IMR-90 (cell line): ENCODE measurements at regions not wholly inside any gene's neighbourhood (a gene's known extent, or its start where the extent isn't known, plus 50 kb on each side); places are given as distances from the start of the nearest gene placed in this dataset.
A peak's percentile ranks its signal among the peaks of the same experiment; 100 is the strongest.

Experiments used
- ATAC-seq: fragments of 200-7000 bp; cut with Tn5 transposase; 2 replicates; pipeline ENCODE4 v1.9.1; 2020; ENCODE audit warnings: low read depth, mild to moderate bottlenecking, moderate library complexity
- BruUV-seq: library from RNA; stranded (reverse); fragments of 400-500 nt; replicated peaks from 2 replicates; lab custom pipeline; 2021; lab: Mats Ljungman, UMichigan
- CTCF ChIA-PET: fragments of 300-600 bp; formaldehyde crosslinking; extraction: SDS; loops from one replicate; lab custom pipeline; 2021; ENCODE audit warnings: antibody characterized with exemption; lab: Yijun Ruan, JAX
- POLR2A ChIA-PET: fragments of 300-600 bp; sonication (Branson Sonifier 250); formaldehyde crosslinking; loops from one replicate; lab custom pipeline; 2022; ENCODE audit warnings: antibody characterized with exemption; ENCODE audit not compliant: unreplicated experiment; lab: Charles Lee
- DNase-seq: peaks from one replicate; pipeline ENCODE4 v3.0.0; 2013
- H2AFZ ChIP-seq: replicated peaks from 2 replicates; pipeline ENCODE3; 2013; ENCODE audit warnings: low read length, mild to moderate bottlenecking; ENCODE audit not compliant: poor library complexity
- H2AK5ac ChIP-seq: 2 replicates; pipeline ENCODE4 v1.6.1; 2013; ENCODE audit warnings: low read depth, low read length, inconsistent platforms
- H2AK9ac ChIP-seq: replicated peaks from 2 replicates; pipeline ENCODE3; 2013; ENCODE audit warnings: mild to moderate bottlenecking, low read depth, low read length, moderate library complexity; ENCODE audit not compliant: poor library complexity
- H2BK120ac ChIP-seq: 2 replicates; pipeline ENCODE4 v1.6.1; 2013; ENCODE audit warnings: low read depth, low read length, inconsistent platforms
- H2BK15ac ChIP-seq: 3 replicates; pipeline ENCODE4 v1.6.1; 2013; ENCODE audit warnings: low read depth, low read length, inconsistent platforms
- H2BK20ac ChIP-seq: 2 replicates; pipeline ENCODE4 v1.6.1; 2013; ENCODE audit warnings: low read depth, mild to moderate bottlenecking, inconsistent platforms, low read length, moderate library complexity
- H2BK5ac ChIP-seq: 2 replicates; pipeline ENCODE4 v1.6.1; 2013; ENCODE audit warnings: mild to moderate bottlenecking, low read depth, low read length, inconsistent platforms; ENCODE audit not compliant: poor library complexity, severe bottlenecking
- H3K14ac ChIP-seq: replicated peaks from 2 replicates; pipeline ENCODE4 v1.6.1; 2013; ENCODE audit warnings: low read depth, low read length, inconsistent platforms
- H3K18ac ChIP-seq: 2 replicates; pipeline ENCODE4 v1.6.1; 2013; ENCODE audit warnings: low read depth, low read length, control low read depth
- H3K23ac ChIP-seq: 2 replicates; pipeline ENCODE4 v1.6.1; 2013; ENCODE audit warnings: low read depth, low read length, inconsistent platforms
- H3K27ac ChIP-seq: 2 replicates; pipeline ENCODE4 v1.5.1; 2013; ENCODE audit warnings: mild to moderate bottlenecking, control low read depth, low read length; ENCODE audit not compliant: insufficient read depth
- H3K27me3 ChIP-seq: 2 replicates; pipeline ENCODE4 v1.6.1; 2013; ENCODE audit warnings: low read length; ENCODE audit not compliant: control insufficient read depth, insufficient read depth
- H3K36me3 ChIP-seq: 2 replicates; pipeline ENCODE4 v1.6.1; 2013; ENCODE audit warnings: low read length, mixed read lengths; ENCODE audit not compliant: control insufficient read depth, insufficient read depth
- H3K4ac ChIP-seq: 2 replicates; pipeline ENCODE4 v1.6.1; 2013; ENCODE audit warnings: low read depth, low read length, inconsistent platforms
- H3K4me1 ChIP-seq: 2 replicates; pipeline ENCODE4 v1.6.1; 2013; ENCODE audit warnings: low read length, mixed read lengths; ENCODE audit not compliant: control insufficient read depth, insufficient read depth
- H3K4me2 ChIP-seq: 2 replicates; pipeline ENCODE4 v1.6.1; 2013; ENCODE audit warnings: low read depth, mild to moderate bottlenecking, control low read depth, low read length, moderate library complexity
- H3K4me3 ChIP-seq: 2 replicates; pipeline ENCODE4 v1.5.1; 2013; ENCODE audit warnings: low read depth, mild to moderate bottlenecking, control low read depth, low read length, moderate library complexity; ENCODE audit not compliant: insufficient read depth
- H3K56ac ChIP-seq: 2 replicates; pipeline ENCODE4 v1.6.1; 2013; ENCODE audit warnings: low read length, inconsistent platforms; ENCODE audit not compliant: insufficient read depth; ENCODE audit errors: extremely low read depth
- H3K79me1 ChIP-seq, 2 experiments: 2 replicates each; pipeline ENCODE4 v1.6.1; 2013; ENCODE audit warnings: low read length in 2 of 2, inconsistent platforms in 1 of 2, low read depth in 1 of 2
- H3K9ac ChIP-seq: 2 replicates; pipeline ENCODE4 v1.6.1; 2013; ENCODE audit warnings: low read depth, low read length, control low read depth
- H3K9me1 ChIP-seq: 2 replicates; pipeline ENCODE4 v1.6.1; 2013; ENCODE audit warnings: low read length, inconsistent platforms; ENCODE audit not compliant: insufficient read depth
- H3K9me3 ChIP-seq: 2 replicates; pipeline ENCODE4 v1.6.1; 2013; ENCODE audit warnings: low read length; ENCODE audit not compliant: control insufficient read depth, insufficient read depth
- H4K20me1 ChIP-seq: 2 replicates; pipeline ENCODE4 v1.6.1; 2013; ENCODE audit warnings: low read length, inconsistent platforms; ENCODE audit not compliant: insufficient read depth
- H4K5ac ChIP-seq: 2 replicates; pipeline ENCODE4 v1.6.1; 2013; ENCODE audit warnings: mild to moderate bottlenecking, low read depth, low read length, control low read depth
- H4K8ac ChIP-seq, 2 experiments: 2 replicates each; pipeline ENCODE4 v1.6.1; 2013; ENCODE audit warnings: low read depth in 2 of 2, low read length in 2 of 2, control low read depth in 1 of 2, inconsistent platforms in 1 of 2
- H4K91ac ChIP-seq: 2 replicates; pipeline ENCODE4 v1.6.1; 2013; ENCODE audit warnings: low read depth, low read length, inconsistent platforms; ENCODE audit not compliant: insufficient read depth
- CEBPB ChIP-seq: IDR thresholded peaks from 2 replicates; pipeline ENCODE4 v1.6.1; 2012; ENCODE audit warnings: low read depth, low read length, improper control_type of control experiment
- CHD1 ChIP-seq: IDR thresholded peaks from 2 replicates; pipeline ENCODE4 v1.6.1; 2012; ENCODE audit warnings: low read depth, low read length, improper control_type of control experiment
- MXI1 ChIP-seq: IDR thresholded peaks from 2 replicates; pipeline ENCODE4 v1.6.1; 2012; ENCODE audit warnings: low read depth, mild to moderate bottlenecking, low read length, moderate library complexity, borderline replicate concordance
- RFX5 ChIP-seq: IDR thresholded peaks from 2 replicates; pipeline ENCODE4 v1.8.0; 2012; ENCODE audit warnings: low read depth, mild to moderate bottlenecking, low read length, moderate library complexity
- WGBS, 2 experiments: methylation state at CpG; one replicate each; pipeline versions ENCODE4 v1.1.5 to v1.1.7; 2013; ENCODE audit warnings: missing lambda C conversion rate in 2 of 2; ENCODE audit not compliant: insufficient read length in 1 of 2; ENCODE audit errors: extremely low coverage in 2 of 2; 5-methylcytosine and 5-hydroxymethylcytosine counted together
- dilution Hi-C: fragments of 300-500 bp; cut with HindIII; formaldehyde crosslinking; loops from one replicate; pipeline ENCODE4 v1.14.3; 2018; ENCODE audit warnings: low sequenced_read_pairs; ENCODE audit not compliant: unreplicated experiment
- in situ Hi-C: fragments of 300-500 bp; cut with MboI; formaldehyde crosslinking; loops from 3 replicates; pipeline ENCODE4 v1.14.3; 2019; ENCODE audit warnings: low sequenced_read_pairs, inconsistent platforms, mixed read lengths
- intact Hi-C: fragments of 100-400 bp; cut with micrococcal nuclease; formaldehyde crosslinking; loops from 2 replicates; pipeline ENCODE4 v1.10.0; 2022
- TF ChIP-seq, protein P1 (sequence below): fragments of 150-350 bp; IDR thresholded peaks from 2 replicates; pipeline ENCODE4 v1.6.1; 2016; ENCODE audit warnings: low read depth, mild to moderate bottlenecking, low read length, moderate library complexity, borderline replicate concordance

DNA sequence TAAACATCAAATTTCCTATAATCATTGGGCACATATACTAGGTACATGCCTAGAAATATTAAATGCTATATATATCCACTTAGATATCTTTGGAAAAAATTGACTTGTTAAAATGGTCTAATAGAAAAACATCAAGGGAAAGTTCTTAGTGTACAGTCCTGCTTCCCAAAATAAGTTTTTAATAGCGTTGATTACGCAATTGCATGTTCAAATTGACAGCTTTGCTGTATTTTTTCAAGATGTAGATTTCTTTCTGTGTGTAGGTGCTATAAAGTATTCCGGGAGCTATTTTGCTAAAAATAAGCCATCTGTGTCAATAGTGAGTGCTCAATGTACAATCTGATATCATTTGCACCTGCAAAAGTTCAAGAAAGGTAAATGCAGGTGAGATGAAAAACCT is 463.9 kb upstream of the ATP2B1 start:
- Histone ChIP-seq H2BK5ac (no peak overlapping the region), H2BK120ac (no peak overlapping the region), H2AK5ac (no peak overlapping the region), H3K56ac (no peak overlapping the region), H3K18ac (no peak overlapping the region), H3K27ac (no peak overlapping the region), H3K9me3 (no peaks in the 10 kb centered on the region), H4K5ac (no peak overlapping the region), H3K36me3 (no peaks in the 10 kb centered on the region), H3K27me3 (no peaks in the 10 kb centered on the region), H4K20me1 (no peaks in the 10 kb centered on the region), H2AK9ac (no peak overlapping the region), H2BK15ac (no peak overlapping the region), H3K4me3 (no peak overlapping the region), H4K91ac (no peak overlapping the region), H3K9me1 (no peaks in the 10 kb centered on the region), H2BK20ac (no peak overlapping the region), H3K9ac (no peak overlapping the region), H3K4me1 (no peaks in the 10 kb centered on the region), H3K4me2 (no peak overlapping the region), H3K14ac (no peak overlapping the region), H2AFZ (no peak overlapping the region), H3K23ac (no peak overlapping the region), H4K8ac (no peak overlapping the region), H3K4ac (no peak overlapping the region), H3K79me1 (no peaks in the 10 kb centered on the region)
- dilution Hi-C loops: no loop called here
- CTCF ChIA-PET: no interaction called here
- 80% methylated on average over 2 of the region's 3 CpGs; no CpG with 5 or more reads in 1 of the 2 experiments for WGBS, 2 experiments
- POLR2A ChIA-PET: no interaction called here
- TF ChIP-seq CHD1: no peak
- TF ChIP-seq, protein P1, sequence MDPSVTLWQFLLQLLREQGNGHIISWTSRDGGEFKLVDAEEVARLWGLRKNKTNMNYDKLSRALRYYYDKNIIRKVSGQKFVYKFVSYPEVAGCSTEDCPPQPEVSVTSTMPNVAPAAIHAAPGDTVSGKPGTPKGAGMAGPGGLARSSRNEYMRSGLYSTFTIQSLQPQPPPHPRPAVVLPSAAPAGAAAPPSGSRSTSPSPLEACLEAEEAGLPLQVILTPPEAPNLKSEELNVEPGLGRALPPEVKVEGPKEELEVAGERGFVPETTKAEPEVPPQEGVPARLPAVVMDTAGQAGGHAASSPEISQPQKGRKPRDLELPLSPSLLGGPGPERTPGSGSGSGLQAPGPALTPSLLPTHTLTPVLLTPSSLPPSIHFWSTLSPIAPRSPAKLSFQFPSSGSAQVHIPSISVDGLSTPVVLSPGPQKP: no peak
- TF ChIP-seq RFX5: no peak
- peak; percentile 88 for TF ChIP-seq CEBPB
- no peak for TF ChIP-seq MXI1
- DNase-seq (no peak), ATAC-seq (no peak)
- intact Hi-C loops: no loop called here
- in situ Hi-C loops: no loop called here
- no TSS peak for BruUV-seq
